Neural progenitor cell (in vitro differentiated cells): ENCODE measurements at regions not wholly inside any gene's neighbourhood (a gene's known extent, or its start where the extent isn't known, plus 50 kb on each side); places are given as distances from the start of the nearest gene placed in this dataset.

ENCODE experiments used
- DNase-seq: peaks from one replicate; pipeline ENCODE4 v3.0.0-alpha.2; 2016; ENCODE audit warnings: low spot score
- H2AFZ ChIP-seq: fragments of 200-600 bp; sonication (generic); replicated peaks from 2 replicates; pipeline ENCODE4 v1.6.1; 2016; ENCODE audit warnings: antibody characterized with exemption
- H3F3A ChIP-seq: fragments of 200-600 bp; sonication (generic); 2 replicates; pipeline ENCODE4 v1.6.1; 2016; ENCODE audit warnings: antibody characterized with exemption, low read depth
- H3K27ac ChIP-seq: fragments of 200-600 bp; sonication (generic); 2 replicates; pipeline ENCODE4 v1.5.1; 2016; ENCODE audit warnings: mild to moderate bottlenecking
- H3K27me3 ChIP-seq: fragments of 200-600 bp; sonication (generic); 2 replicates; pipeline ENCODE4 v1.6.1; 2016; ENCODE audit warnings: mild to moderate bottlenecking, moderate library complexity
- H3K36me3 ChIP-seq: fragments of 200-600 bp; sonication (generic); 2 replicates; pipeline ENCODE4 v1.5.1; 2016
- H3K4me1 ChIP-seq: fragments of 200-600 bp; sonication (generic); 2 replicates; pipeline ENCODE4 v1.6.1; 2016; ENCODE audit warnings: mixed run types
- H3K4me2 ChIP-seq: fragments of 200-600 bp; sonication (generic); 2 replicates; pipeline ENCODE4 v1.6.1; 2016
- H3K4me3 ChIP-seq: fragments of 200-600 bp; sonication (generic); 2 replicates; pipeline ENCODE4 v1.5.1; 2016
- H3K79me2 ChIP-seq: fragments of 200-600 bp; sonication (generic); 2 replicates; pipeline ENCODE4 v1.6.1; 2016; ENCODE audit warnings: low read depth
- H3K9ac ChIP-seq: fragments of 200-600 bp; sonication (generic); 2 replicates; pipeline ENCODE4 v1.6.1; 2016
- H3K9me3 ChIP-seq: fragments of 200-600 bp; sonication (generic); 2 replicates; pipeline ENCODE4 v1.5.1; 2016; ENCODE audit warnings: low read depth
- H4K20me1 ChIP-seq: fragments of 200-600 bp; sonication (generic); 2 replicates; pipeline ENCODE4 v1.6.1; 2016; ENCODE audit warnings: low read depth
- H3K27ac Mint-ChIP-seq: 3 replicates; pipeline ENCODE4 v1.8.0; 2021; ENCODE audit warnings: mixed read lengths
- H3K27me3 Mint-ChIP-seq: 2 replicates; pipeline ENCODE4 v1.8.0; 2022; ENCODE audit warnings: low read depth, mild to moderate bottlenecking, inconsistent platforms, moderate library complexity, mixed read lengths; ENCODE audit not compliant: insufficient read depth
- H3K36me3 Mint-ChIP-seq: 3 replicates; pipeline ENCODE4 v1.8.0; 2021; ENCODE audit warnings: mixed read lengths
- H3K4me1 Mint-ChIP-seq: 3 replicates; pipeline ENCODE4 v1.8.0; 2021; ENCODE audit warnings: mixed read lengths
- H3K4me3 Mint-ChIP-seq: 3 replicates; pipeline ENCODE4 v1.8.0; 2021; ENCODE audit warnings: mild to moderate bottlenecking, moderate library complexity, mixed read lengths
- H3K9me3 Mint-ChIP-seq: 3 replicates; pipeline ENCODE4 v1.8.0; 2020; ENCODE audit warnings: mixed read lengths
- EZH2 ChIP-seq: fragments of 200-600 bp; sonication (generic); IDR thresholded peaks from 2 replicates; pipeline ENCODE4 v1.6.1; 2017; ENCODE audit warnings: antibody characterized with exemption, mild to moderate bottlenecking, moderate library complexity
- EZH2phosphoT487 ChIP-seq: fragments of 200-600 bp; sonication (generic); IDR thresholded peaks from 2 replicates; pipeline ENCODE4 v1.6.1; 2017; ENCODE audit warnings: antibody characterized with exemption
- TF ChIP-seq, protein P1 (sequence below): fragments of 200-600 bp; sonication (generic); IDR thresholded peaks from 2 replicates; pipeline ENCODE4 v1.5.1; 2017; ENCODE audit warnings: antibody characterized with exemption, mild to moderate bottlenecking

DNA sequence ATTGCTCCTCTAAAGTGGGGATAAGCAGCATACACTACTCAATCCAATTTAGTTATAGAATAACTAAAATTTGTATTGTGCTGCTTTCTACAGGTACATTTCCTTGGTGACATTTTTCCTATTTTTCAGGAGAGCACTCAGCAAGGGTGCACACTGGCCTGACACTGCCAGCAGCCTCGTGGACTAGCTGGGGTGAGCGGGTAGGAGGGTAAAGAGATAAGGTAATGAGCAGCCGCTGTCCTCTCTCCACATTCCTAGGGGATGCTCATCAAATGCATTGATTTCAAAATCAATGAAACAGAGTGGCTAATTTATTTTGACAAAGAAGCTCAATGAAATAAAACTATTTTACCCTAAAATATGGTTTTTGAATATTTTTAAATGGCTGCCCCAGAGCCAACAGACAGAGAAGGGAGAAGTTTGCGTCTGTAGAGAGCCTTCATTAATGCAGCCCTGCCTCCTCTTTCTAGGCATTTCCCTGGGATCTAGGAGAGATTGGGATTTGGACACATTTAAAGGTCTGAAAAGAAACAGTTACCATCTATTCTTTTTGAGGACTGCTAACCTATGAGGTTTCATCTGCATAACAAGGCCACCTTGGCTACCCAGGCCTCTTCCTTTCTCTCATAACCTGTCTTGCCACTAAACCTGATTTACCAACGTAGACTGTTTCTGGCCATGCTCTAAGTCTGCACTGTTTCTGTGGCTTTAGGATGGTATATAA lies 561.0 kb downstream of the IPMK start:
- H3K36me3 ChIP-seq: no peaks in the 10 kb centered on the region
- H3K4me1 ChIP-seq: peaks cover 14% of the 10 kb centered on the region
- no peak overlapping the region for H3K4me2 ChIP-seq
- Mint-ChIP-seq H3K27ac (no peak overlapping the region), H3K27me3 (peaks cover 4% of the 10 kb centered on the region), H3K36me3 (no peaks in the 10 kb centered on the region), H3K4me3 (no peak overlapping the region), H3K9me3 (no peaks in the 10 kb centered on the region), H3K4me1 (no peaks in the 10 kb centered on the region)
- no peaks in the 10 kb centered on the region for H3F3A ChIP-seq
- no peaks in the 10 kb centered on the region for H3K79me2 ChIP-seq
- H3K27me3 ChIP-seq: no peaks in the 10 kb centered on the region
- H2AFZ ChIP-seq: no peak overlapping the region
- H3K9ac ChIP-seq: no peak overlapping the region
- no peaks in the 10 kb centered on the region for H3K9me3 ChIP-seq
- H4K20me1 ChIP-seq: no peaks in the 10 kb centered on the region
- TF ChIP-seq EZH2 (no peak), EZH2phosphoT487 (no peak)
- TF ChIP-seq, protein P1, sequence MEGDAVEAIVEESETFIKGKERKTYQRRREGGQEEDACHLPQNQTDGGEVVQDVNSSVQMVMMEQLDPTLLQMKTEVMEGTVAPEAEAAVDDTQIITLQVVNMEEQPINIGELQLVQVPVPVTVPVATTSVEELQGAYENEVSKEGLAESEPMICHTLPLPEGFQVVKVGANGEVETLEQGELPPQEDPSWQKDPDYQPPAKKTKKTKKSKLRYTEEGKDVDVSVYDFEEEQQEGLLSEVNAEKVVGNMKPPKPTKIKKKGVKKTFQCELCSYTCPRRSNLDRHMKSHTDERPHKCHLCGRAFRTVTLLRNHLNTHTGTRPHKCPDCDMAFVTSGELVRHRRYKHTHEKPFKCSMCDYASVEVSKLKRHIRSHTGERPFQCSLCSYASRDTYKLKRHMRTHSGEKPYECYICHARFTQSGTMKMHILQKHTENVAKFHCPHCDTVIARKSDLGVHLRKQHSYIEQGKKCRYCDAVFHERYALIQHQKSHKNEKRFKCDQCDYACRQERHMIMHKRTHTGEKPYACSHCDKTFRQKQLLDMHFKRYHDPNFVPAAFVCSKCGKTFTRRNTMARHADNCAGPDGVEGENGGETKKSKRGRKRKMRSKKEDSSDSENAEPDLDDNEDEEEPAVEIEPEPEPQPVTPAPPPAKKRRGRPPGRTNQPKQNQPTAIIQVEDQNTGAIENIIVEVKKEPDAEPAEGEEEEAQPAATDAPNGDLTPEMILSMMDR: no peak
- H3K27ac ChIP-seq: no peak overlapping the region
- no peak overlapping the region for H3K4me3 ChIP-seq
- no peak for DNase-seq

DNA sequence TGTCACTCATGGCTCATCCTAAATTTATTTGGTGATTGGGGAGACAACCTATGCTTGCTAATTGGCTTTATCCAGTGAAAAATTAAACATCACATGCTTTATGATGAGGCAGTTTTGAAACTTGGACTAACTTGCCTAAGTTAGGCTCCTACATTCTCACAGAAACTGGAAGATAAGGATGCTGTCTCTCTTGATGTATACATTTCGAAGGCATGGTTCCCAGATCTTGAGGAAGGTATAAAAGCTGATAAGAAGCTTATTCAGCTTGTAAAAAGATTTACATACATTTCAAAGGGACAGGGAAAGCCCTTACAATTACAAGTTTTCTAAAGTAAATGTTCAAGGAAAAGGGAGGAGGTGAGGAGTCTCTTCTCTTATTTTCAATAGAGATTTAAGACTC lies 561.7 kb downstream of the IPMK start:
- Mint-ChIP-seq H3K4me3 (no peak overlapping the region), H3K27me3 (peaks cover 4% of the 10 kb centered on the region), H3K4me1 (no peaks in the 10 kb centered on the region), H3K9me3 (no peaks in the 10 kb centered on the region), H3K36me3 (no peaks in the 10 kb centered on the region), H3K27ac (no peak overlapping the region)
- no peaks in the 10 kb centered on the region for H3K27me3 ChIP-seq
- H2AFZ ChIP-seq: no peak overlapping the region
- no peak overlapping the region for H3K4me2 ChIP-seq
- H3K27ac ChIP-seq: no peak overlapping the region
- H3K79me2 ChIP-seq: no peaks in the 10 kb centered on the region
- H3K4me3 ChIP-seq: no peak overlapping the region
- H3F3A ChIP-seq: no peaks in the 10 kb centered on the region
- no peaks in the 10 kb centered on the region for H3K36me3 ChIP-seq
- H3K9ac ChIP-seq: no peak overlapping the region
- H3K4me1 ChIP-seq: peaks cover 14% of the 10 kb centered on the region
- no peaks in the 10 kb centered on the region for H3K9me3 ChIP-seq
- no peaks in the 10 kb centered on the region for H4K20me1 ChIP-seq
- no peak for TF ChIP-seq EZH2phosphoT487
- TF ChIP-seq EZH2: no peak
- no peak for DNase-seq

DNA sequence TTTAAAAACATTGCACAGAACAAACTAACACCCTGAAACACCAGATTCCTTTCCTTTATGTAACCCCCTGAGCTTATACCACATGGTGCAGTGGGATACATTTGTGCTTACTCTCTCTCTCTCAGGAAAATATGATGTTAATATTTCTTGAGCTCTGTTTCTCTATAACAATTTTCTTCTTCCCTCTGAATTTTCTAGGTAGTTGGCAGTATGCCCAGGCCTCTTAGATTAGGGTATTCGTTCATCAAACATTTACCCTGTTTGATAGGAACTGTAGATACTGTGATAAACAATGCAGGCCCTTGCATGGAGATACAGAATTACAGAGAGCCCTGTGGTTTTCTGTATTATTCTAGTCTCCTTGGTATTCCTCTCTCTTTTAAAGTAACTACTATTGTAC lies 567.8 kb downstream of the IPMK start:
- Mint-ChIP-seq H3K27me3 (peaks cover 3% of the 10 kb centered on the region), H3K4me1 (no peaks in the 10 kb centered on the region), H3K36me3 (no peaks in the 10 kb centered on the region), H3K27ac (no peak overlapping the region), H3K9me3 (no peaks in the 10 kb centered on the region), H3K4me3 (no peak overlapping the region)
- Histone ChIP-seq H3K27ac (no peak overlapping the region), H3K27me3 (no peaks in the 10 kb centered on the region), H3K4me2 (no peak overlapping the region), H3K79me2 (no peaks in the 10 kb centered on the region), H3K4me1 (no peaks in the 10 kb centered on the region), H3K4me3 (no peak overlapping the region), H3F3A (no peaks in the 10 kb centered on the region), H4K20me1 (no peaks in the 10 kb centered on the region), H3K9ac (no peak overlapping the region), H2AFZ (no peak overlapping the region), H3K36me3 (no peaks in the 10 kb centered on the region), H3K9me3 (no peaks in the 10 kb centered on the region)
- TF ChIP-seq, protein P1: no peak
- TF ChIP-seq EZH2phosphoT487: no peak
- TF ChIP-seq EZH2: no peak
- no peak for DNase-seq

DNA sequence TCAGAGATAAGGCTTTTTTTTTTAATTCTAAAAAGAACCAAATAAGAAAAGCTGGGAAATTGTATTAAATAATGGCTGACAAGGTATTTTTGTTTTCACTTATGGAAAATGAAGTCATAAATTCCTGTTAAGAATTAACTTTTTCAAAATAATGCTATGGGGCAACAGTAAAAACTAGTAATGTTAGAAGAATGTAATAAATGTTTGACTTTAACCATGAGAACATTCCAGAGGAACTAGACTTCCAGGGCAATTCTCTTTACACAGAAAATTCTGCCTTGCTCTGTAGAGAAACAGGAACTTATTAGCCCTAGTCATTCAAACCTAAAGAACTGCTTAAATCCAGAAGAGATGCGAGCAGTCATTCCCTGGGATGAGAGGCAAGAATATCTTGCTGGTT lies 571.1 kb downstream of the IPMK start:
- Mint-ChIP-seq H3K36me3 (no peaks in the 10 kb centered on the region), H3K27me3 (peaks cover 3% of the 10 kb centered on the region), H3K9me3 (no peaks in the 10 kb centered on the region), H3K4me1 (no peaks in the 10 kb centered on the region), H3K27ac (no peak overlapping the region), H3K4me3 (no peak overlapping the region)
- TF ChIP-seq EZH2 (no peak), EZH2phosphoT487 (no peak)
- TF ChIP-seq, protein P1: no peak
- Histone ChIP-seq H3F3A (no peaks in the 10 kb centered on the region), H3K4me3 (no peak overlapping the region), H3K9me3 (no peaks in the 10 kb centered on the region), H4K20me1 (no peaks in the 10 kb centered on the region), H2AFZ (no peak overlapping the region), H3K9ac (no peak overlapping the region), H3K27me3 (no peaks in the 10 kb centered on the region), H3K27ac (no peak overlapping the region), H3K79me2 (no peaks in the 10 kb centered on the region), H3K4me1 (no peaks in the 10 kb centered on the region), H3K4me2 (no peak overlapping the region), H3K36me3 (no peaks in the 10 kb centered on the region)
- DNase-seq: no peak
